ENCODE measurements at regions not wholly inside any gene's neighbourhood (a gene's known extent, or its start where the extent isn't known, plus 50 kb on each side); places are given as distances from the start of the nearest gene placed in this dataset.

DNA sequence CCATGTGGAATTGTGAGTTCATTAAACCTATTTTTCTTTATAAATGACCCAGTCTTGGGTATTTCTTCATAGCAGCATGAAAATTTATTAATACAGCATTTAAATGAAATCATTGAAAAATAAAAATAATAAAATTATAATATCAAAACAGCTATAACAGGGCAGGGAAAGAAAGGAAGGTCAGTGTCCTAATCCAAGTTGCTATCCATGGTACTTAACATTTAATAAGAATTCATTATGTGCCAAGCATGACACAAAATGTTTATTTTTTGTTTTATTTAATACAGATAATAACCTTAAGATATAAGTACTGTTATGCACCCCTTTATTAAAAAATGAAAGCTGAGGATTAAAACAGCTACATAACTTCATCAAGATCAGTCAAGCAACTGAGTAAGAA lies 838.4 kb downstream of the RAB28 start:
- Mint-ChIP-seq H3K36me3 (peaks cover 11% of the 10 kb centered on the region), H3K4me3 (no peak overlapping the region), H3K27ac (no peak overlapping the region), H3K4me1 (no peaks in the 10 kb centered on the region), H3K27me3 (ENCODE audit: low read depth) (no peaks in the 10 kb centered on the region), H3K9me3 (peaks cover 53% of the 10 kb centered on the region)
- CTCF ChIA-PET = no interaction called here
- ATAC-seq = no peak
- TF ChIP-seq ZNF219 (CRISPR knock-in tag; IDR thresholded peaks at IDR 0.05; ENCODE audit: borderline replicate concordance) (no peak), TP53 (CRISPR knock-in tag; IDR thresholded peaks at IDR 0.05) (no peak), NFYB (CRISPR knock-in tag; conservative IDR thresholded peaks at IDR 0.05; ENCODE audit: low read depth) (no peak), ZNF671 (CRISPR knock-in tag; IDR thresholded peaks at IDR 0.05) (no peak), JUN (CRISPR knock-in tag; IDR thresholded peaks at IDR 0.05) (no peak), ZNF121 (CRISPR knock-in tag; IDR thresholded peaks at IDR 0.05) (no peak), SMAD3 (CRISPR knock-in tag; IDR thresholded peaks at IDR 0.05; ENCODE audit: borderline replicate concordance) (no peak), HMGA2 (CRISPR knock-in tag; IDR thresholded peaks at IDR 0.05) (no peak), SMAD4 (CRISPR knock-in tag; IDR thresholded peaks at IDR 0.05) (no peak), NR3C1 (CRISPR knock-in tag; conservative IDR thresholded peaks at IDR 0.05; ENCODE audit: low read depth) (no peak)
- TF ChIP-seq, protein P1, sequence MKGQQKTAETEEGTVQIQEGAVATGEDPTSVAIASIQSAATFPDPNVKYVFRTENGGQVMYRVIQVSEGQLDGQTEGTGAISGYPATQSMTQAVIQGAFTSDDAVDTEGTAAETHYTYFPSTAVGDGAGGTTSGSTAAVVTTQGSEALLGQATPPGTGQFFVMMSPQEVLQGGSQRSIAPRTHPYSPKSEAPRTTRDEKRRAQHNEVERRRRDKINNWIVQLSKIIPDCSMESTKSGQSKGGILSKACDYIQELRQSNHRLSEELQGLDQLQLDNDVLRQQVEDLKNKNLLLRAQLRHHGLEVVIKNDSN (CRISPR knock-in tag; IDR thresholded peaks at IDR 0.05) = no peak
- TF ChIP-seq, protein P2, sequence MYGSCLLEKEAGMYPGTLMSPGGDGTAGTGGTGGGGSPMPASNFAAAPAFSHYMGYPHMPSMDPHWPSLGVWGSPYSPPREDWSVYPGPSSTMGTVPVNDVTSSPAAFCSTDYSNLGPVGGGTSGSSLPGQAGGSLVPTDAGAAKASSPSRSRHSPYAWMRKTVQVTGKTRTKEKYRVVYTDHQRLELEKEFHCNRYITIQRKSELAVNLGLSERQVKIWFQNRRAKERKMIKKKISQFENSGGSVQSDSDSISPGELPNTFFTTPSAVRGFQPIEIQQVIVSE (CRISPR knock-in tag; IDR thresholded peaks at IDR 0.05; ENCODE audit: borderline replicate concordance) = no peak
- TF ChIP-seq, protein P3, sequence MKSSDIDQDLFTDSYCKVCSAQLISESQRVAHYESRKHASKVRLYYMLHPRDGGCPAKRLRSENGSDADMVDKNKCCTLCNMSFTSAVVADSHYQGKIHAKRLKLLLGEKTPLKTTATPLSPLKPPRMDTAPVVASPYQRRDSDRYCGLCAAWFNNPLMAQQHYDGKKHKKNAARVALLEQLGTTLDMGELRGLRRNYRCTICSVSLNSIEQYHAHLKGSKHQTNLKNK (CRISPR knock-in tag; IDR thresholded peaks at IDR 0.05) = no peak
- TF ChIP-seq, protein P4, sequence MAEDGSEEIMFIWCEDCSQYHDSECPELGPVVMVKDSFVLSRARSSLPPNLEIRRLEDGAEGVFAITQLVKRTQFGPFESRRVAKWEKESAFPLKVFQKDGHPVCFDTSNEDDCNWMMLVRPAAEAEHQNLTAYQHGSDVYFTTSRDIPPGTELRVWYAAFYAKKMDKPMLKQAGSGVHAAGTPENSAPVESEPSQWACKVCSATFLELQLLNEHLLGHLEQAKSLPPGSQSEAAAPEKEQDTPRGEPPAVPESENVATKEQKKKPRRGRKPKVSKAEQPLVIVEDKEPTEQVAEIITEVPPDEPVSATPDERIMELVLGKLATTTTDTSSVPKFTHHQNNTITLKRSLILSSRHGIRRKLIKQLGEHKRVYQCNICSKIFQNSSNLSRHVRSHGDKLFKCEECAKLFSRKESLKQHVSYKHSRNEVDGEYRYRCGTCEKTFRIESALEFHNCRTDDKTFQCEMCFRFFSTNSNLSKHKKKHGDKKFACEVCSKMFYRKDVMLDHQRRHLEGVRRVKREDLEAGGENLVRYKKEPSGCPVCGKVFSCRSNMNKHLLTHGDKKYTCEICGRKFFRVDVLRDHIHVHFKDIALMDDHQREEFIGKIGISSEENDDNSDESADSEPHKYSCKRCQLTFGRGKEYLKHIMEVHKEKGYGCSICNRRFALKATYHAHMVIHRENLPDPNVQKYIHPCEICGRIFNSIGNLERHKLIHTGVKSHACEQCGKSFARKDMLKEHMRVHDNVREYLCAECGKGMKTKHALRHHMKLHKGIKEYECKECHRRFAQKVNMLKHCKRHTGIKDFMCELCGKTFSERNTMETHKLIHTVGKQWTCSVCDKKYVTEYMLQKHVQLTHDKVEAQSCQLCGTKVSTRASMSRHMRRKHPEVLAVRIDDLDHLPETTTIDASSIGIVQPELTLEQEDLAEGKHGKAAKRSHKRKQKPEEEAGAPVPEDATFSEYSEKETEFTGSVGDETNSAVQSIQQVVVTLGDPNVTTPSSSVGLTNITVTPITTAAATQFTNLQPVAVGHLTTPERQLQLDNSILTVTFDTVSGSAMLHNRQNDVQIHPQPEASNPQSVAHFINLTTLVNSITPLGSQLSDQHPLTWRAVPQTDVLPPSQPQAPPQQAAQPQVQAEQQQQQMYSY (CRISPR knock-in tag; IDR thresholded peaks at IDR 0.05) = no peak
- no peak for DNase-seq (ENCODE audit: low spot score)
- POLR2A ChIA-PET = no interaction called here

DNA sequence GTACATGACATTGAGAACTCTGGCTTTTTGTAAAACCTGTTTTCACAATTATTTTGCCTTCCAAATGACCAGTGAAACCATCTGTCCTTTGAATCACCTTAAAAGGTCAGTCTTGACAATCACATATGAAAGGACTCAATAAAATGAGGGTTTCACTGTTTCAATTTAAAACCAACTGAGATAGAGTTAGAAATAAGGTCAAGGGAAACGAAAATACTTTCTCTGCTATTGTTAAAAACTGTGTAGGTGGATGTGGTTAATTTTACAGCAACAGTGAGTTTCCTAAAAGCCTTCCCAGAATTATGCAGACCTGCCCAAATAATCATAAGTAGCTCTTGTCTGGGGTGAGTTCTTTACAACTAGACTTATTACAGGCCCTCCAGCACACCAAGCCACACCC lies 839.9 kb downstream of the RAB28 start:
- Mint-ChIP-seq H3K9me3 (peaks cover 39% of the 10 kb centered on the region), H3K27ac (no peak overlapping the region), H3K4me1 (no peaks in the 10 kb centered on the region), H3K27me3 (ENCODE audit: low read depth) (no peaks in the 10 kb centered on the region), H3K4me3 (no peak overlapping the region), H3K36me3 (peaks cover 7% of the 10 kb centered on the region; the same call in 1 of the 2 replicates)
- DNase-seq (ENCODE audit: low spot score) (no peak), ATAC-seq (no peak)
- CTCF ChIA-PET = no interaction called here
- TF ChIP-seq, protein P5, sequence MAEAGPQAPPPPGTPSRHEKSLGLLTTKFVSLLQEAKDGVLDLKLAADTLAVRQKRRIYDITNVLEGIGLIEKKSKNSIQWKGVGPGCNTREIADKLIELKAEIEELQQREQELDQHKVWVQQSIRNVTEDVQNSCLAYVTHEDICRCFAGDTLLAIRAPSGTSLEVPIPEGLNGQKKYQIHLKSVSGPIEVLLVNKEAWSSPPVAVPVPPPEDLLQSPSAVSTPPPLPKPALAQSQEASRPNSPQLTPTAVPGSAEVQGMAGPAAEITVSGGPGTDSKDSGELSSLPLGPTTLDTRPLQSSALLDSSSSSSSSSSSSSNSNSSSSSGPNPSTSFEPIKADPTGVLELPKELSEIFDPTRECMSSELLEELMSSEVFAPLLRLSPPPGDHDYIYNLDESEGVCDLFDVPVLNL (CRISPR knock-in tag; IDR thresholded peaks at IDR 0.05; ENCODE audit: borderline replicate concordance, low read depth) = no peak
- TF ChIP-seq, protein P6, sequence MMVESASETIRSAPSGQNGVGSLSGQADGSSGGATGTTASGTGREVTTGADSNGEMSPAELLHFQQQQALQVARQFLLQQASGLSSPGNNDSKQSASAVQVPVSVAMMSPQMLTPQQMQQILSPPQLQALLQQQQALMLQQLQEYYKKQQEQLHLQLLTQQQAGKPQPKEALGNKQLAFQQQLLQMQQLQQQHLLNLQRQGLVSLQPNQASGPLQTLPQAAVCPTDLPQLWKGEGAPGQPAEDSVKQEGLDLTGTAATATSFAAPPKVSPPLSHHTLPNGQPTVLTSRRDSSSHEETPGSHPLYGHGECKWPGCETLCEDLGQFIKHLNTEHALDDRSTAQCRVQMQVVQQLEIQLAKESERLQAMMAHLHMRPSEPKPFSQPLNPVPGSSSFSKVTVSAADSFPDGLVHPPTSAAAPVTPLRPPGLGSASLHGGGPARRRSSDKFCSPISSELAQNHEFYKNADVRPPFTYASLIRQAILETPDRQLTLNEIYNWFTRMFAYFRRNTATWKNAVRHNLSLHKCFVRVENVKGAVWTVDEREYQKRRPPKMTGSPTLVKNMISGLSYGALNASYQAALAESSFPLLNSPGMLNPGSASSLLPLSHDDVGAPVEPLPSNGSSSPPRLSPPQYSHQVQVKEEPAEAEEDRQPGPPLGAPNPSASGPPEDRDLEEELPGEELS (CRISPR knock-in tag; IDR thresholded peaks at IDR 0.05) = no peak
- TF ChIP-seq, protein P7, sequence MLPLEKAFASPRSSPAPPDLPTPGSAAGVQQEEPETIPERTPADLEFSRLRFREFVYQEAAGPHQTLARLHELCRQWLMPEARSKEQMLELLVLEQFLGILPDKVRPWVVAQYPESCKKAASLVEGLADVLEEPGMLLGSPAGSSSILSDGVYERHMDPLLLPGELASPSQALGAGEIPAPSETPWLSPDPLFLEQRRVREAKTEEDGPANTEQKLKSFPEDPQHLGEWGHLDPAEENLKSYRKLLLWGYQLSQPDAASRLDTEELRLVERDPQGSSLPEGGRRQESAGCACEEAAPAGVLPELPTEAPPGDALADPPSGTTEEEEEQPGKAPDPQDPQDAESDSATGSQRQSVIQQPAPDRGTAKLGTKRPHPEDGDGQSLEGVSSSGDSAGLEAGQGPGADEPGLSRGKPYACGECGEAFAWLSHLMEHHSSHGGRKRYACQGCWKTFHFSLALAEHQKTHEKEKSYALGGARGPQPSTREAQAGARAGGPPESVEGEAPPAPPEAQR (CRISPR knock-in tag; IDR thresholded peaks at IDR 0.05) = no peak
- TF ChIP-seq ZNF263 (CRISPR knock-in tag; IDR thresholded peaks at IDR 0.05; ENCODE audit: low read depth) (no peak), FOXK1 (CRISPR knock-in tag; IDR thresholded peaks at IDR 0.05) (no peak), KAT7 (CRISPR knock-in tag; IDR thresholded peaks at IDR 0.05; ENCODE audit: borderline replicate concordance) (no peak), ZNF317 (CRISPR knock-in tag; IDR thresholded peaks at IDR 0.05; ENCODE audit: borderline replicate concordance, low read depth) (no peak)
- TF ChIP-seq, protein P8, sequence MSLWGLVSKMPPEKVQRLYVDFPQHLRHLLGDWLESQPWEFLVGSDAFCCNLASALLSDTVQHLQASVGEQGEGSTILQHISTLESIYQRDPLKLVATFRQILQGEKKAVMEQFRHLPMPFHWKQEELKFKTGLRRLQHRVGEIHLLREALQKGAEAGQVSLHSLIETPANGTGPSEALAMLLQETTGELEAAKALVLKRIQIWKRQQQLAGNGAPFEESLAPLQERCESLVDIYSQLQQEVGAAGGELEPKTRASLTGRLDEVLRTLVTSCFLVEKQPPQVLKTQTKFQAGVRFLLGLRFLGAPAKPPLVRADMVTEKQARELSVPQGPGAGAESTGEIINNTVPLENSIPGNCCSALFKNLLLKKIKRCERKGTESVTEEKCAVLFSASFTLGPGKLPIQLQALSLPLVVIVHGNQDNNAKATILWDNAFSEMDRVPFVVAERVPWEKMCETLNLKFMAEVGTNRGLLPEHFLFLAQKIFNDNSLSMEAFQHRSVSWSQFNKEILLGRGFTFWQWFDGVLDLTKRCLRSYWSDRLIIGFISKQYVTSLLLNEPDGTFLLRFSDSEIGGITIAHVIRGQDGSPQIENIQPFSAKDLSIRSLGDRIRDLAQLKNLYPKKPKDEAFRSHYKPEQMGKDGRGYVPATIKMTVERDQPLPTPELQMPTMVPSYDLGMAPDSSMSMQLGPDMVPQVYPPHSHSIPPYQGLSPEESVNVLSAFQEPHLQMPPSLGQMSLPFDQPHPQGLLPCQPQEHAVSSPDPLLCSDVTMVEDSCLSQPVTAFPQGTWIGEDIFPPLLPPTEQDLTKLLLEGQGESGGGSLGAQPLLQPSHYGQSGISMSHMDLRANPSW (CRISPR knock-in tag; conservative IDR thresholded peaks at IDR 0.05; ENCODE audit: low read depth) = no peak
- POLR2A ChIA-PET = no interaction called here
